ENCODE measurements at regions not wholly inside any gene's neighbourhood (a gene's known extent, or its start where the extent isn't known, plus 50 kb on each side); places are given as distances from the start of the nearest gene placed in this dataset.

GRCh38 chr5:8491254-8491653 lies 622.3 kb downstream of the MTRR start:
- no peak overlapping the region for H3K4me3 ChIP-seq (ENCODE audit: low read depth, poor library complexity, severe bottlenecking)
- TF ChIP-seq POLR2A (IDR thresholded peaks at IDR 0.05), result no peak
- TF ChIP-seq, protein P1, sequence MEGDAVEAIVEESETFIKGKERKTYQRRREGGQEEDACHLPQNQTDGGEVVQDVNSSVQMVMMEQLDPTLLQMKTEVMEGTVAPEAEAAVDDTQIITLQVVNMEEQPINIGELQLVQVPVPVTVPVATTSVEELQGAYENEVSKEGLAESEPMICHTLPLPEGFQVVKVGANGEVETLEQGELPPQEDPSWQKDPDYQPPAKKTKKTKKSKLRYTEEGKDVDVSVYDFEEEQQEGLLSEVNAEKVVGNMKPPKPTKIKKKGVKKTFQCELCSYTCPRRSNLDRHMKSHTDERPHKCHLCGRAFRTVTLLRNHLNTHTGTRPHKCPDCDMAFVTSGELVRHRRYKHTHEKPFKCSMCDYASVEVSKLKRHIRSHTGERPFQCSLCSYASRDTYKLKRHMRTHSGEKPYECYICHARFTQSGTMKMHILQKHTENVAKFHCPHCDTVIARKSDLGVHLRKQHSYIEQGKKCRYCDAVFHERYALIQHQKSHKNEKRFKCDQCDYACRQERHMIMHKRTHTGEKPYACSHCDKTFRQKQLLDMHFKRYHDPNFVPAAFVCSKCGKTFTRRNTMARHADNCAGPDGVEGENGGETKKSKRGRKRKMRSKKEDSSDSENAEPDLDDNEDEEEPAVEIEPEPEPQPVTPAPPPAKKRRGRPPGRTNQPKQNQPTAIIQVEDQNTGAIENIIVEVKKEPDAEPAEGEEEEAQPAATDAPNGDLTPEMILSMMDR (IDR thresholded peaks at IDR 0.05), result no peak
- no peak for DNase-seq (ENCODE audit: low spot score in 2 of 2)
- intact Hi-C loops (cut with DNase I; ENCODE audit: low total_unique reads), result no loop called here

- TF ChIP-seq, protein P1 (IDR thresholded peaks at IDR 0.05), result no peak
- no peak for TF ChIP-seq POLR2A (IDR thresholded peaks at IDR 0.05)
- DNase-seq (ENCODE audit: low spot score in 2 of 2), result no peak
- intact Hi-C loops (cut with DNase I; ENCODE audit: low total_unique reads), result no loop called here
- H3K4me3 ChIP-seq (ENCODE audit: low read depth, poor library complexity, severe bottlenecking), result no peak overlapping the region
Observed at GRCh38 chr5:8493176-8493575, 624.2 kb downstream of the MTRR start.

DNA sequence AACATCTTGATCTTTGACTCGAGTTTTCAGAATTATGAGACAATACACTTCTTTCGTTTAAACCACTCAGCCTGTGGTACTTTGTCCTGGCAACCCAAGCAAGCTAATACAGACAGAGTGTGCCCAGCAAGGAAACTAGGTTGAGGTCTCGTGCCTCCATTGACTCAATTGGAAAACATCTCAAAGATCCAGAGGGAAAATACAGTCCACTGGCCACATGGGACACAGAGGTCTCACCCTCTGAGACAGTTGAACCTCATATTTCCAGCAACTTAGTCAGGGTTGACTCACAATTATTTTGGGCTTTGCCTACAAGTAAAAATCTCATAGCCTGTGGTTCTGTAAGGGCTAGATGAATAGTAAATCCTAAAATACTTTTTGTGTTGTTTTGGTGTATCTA lies 631.5 kb downstream of the MTRR start:
- no peak for TF ChIP-seq POLR2A (IDR thresholded peaks at IDR 0.05)
- TF ChIP-seq, protein P1 (IDR thresholded peaks at IDR 0.05), result no peak
- no peak for DNase-seq (ENCODE audit: low spot score in 2 of 2)
- intact Hi-C loops (cut with DNase I; ENCODE audit: low total_unique reads), result no loop called here
- H3K4me3 ChIP-seq (ENCODE audit: low read depth, poor library complexity, severe bottlenecking), result no peak overlapping the region
- WGBS, 2 donors, result 72 to 80% methylated on average over 3 of the region's 3 CpGs

GRCh38 chr5:8505196-8505595 lies 636.2 kb downstream of the MTRR start:
- TF ChIP-seq, protein P1 (IDR thresholded peaks at IDR 0.05), result no peak
- no peak for TF ChIP-seq POLR2A (IDR thresholded peaks at IDR 0.05)
- intact Hi-C loops (cut with DNase I; ENCODE audit: low total_unique reads), result no loop called here
- no peak overlapping the region for H3K4me3 ChIP-seq (ENCODE audit: low read depth, poor library complexity, severe bottlenecking)
- 66 to 75% methylated on average over 4 of the region's 4 CpGs for WGBS, 2 donors
- no peak for DNase-seq (ENCODE audit: low spot score in 2 of 2)

GRCh38 chr5:8508231-8508630 lies 639.3 kb downstream of the MTRR start:
- no peak for TF ChIP-seq POLR2A (IDR thresholded peaks at IDR 0.05)
- TF ChIP-seq, protein P1 (IDR thresholded peaks at IDR 0.05), result no peak
- intact Hi-C loops (cut with DNase I; ENCODE audit: low total_unique reads), result no loop called here
- no peak overlapping the region for H3K4me3 ChIP-seq (ENCODE audit: low read depth, poor library complexity, severe bottlenecking)
- DNase-seq (ENCODE audit: low spot score in 2 of 2), result no peak

DNA sequence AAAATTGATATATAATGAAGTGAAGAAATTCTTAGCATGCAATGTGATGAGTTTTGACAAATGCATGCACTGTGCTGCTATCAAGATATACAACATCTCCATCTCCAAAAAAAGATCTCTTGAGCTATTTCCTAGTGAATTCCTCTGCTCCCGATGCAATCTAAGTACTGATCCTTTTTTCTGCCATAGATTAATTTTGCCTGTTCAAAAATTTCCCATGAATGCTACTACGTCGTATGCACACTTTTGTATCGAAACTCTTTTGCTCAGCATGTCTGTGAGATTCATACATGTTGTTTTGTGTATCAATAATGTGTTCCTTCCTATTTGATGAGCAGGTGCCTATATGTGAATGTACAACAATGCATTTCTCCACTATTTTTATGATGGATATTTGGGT lies 647.4 kb downstream of the MTRR start:
- intact Hi-C loops (cut with DNase I; ENCODE audit: low total_unique reads), result no loop called here
- TF ChIP-seq, protein P1 (IDR thresholded peaks at IDR 0.05), result no peak
- TF ChIP-seq POLR2A (IDR thresholded peaks at IDR 0.05), result no peak
- WGBS, 2 donors, result 83 to 90% methylated on average over 4 of the region's 4 CpGs
- DNase-seq (ENCODE audit: low spot score in 2 of 2), result no peak
- H3K4me3 ChIP-seq (ENCODE audit: low read depth, poor library complexity, severe bottlenecking), result no peak overlapping the region

Data from lower leg skin (tissue), 4 donors.